NB4 (cell line): ENCODE measurements at regions not wholly inside any gene's neighbourhood (a gene's known extent, or its start where the extent isn't known, plus 50 kb on each side); places are given as distances from the start of the nearest gene placed in this dataset.
A peak's percentile ranks its signal among the peaks of the same experiment; 100 is the strongest.

Experiments used
- DNase-seq: peaks from one replicate; pipeline ENCODE4 v3.0.0; 2010; ENCODE audit warnings: low read depth
- H3K4me3 ChIP-seq: one replicate; pipeline ENCODE4 v1.5.1; 2011; ENCODE audit warnings: mild to moderate bottlenecking, low read depth, low read length, moderate library complexity
- CTCF ChIP-seq: IDR thresholded peaks from one replicate; pipeline ENCODE4 v1.5.1; 2012; ENCODE audit warnings: low read depth, low read length
- MAX ChIP-seq: IDR thresholded peaks from 2 replicates; pipeline ENCODE4 v1.6.1; 2011; ENCODE audit warnings: low read depth, low read length
- MYC ChIP-seq: IDR thresholded peaks from 2 replicates; pipeline ENCODE4 v1.6.1; 2011; ENCODE audit warnings: low read depth, low read length
- POLR2A ChIP-seq: IDR thresholded peaks from 2 replicates; pipeline ENCODE4 v1.6.1; 2011; ENCODE audit warnings: mild to moderate bottlenecking; ENCODE audit not compliant: insufficient read length; ENCODE audit errors: extremely low read depth

- H3K4me3 ChIP-seq: no peak overlapping the region
- TF ChIP-seq CTCF (no peak), MYC (no peak), POLR2A (no peak)
- DNase-seq: no peak
These were observed 72.7 kb upstream of the TCF21 start for GRCh38 chr6:133816171-133816570.

GRCh38 chr6:133817460-133818047 lies 71.4 kb upstream of the TCF21 start:
- DNase-seq: peak; percentile 28
- TF ChIP-seq POLR2A (no peak), CTCF (peak; percentile 98), MYC (no peak), MAX (no peak)

DNA sequence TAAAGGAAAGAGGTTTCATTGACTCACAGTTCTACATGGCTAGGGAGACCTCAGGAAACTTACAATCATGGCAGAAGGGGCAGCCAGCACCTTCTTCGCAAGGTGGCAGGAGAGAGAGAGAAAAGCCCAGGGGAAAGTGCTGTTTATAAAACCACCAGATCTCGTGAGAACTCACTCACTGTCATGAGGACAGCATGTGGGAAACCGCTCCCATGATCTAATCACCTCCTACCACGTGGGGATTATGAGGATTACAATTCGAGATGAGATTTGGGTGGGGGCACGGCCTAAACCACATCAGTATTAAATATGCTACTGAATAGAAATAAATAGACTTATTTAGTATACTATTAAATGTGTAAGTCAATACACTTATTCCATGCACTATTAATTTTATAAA lies 70.6 kb upstream of the TCF21 start:
- H3K4me3 ChIP-seq: no peak overlapping the region
- no peak for TF ChIP-seq MAX
- TF ChIP-seq POLR2A: no peak
- no peak for TF ChIP-seq CTCF
- TF ChIP-seq MYC: no peak
- no peak for DNase-seq

More at GRCh38 chr6:133817460-133818047, 71.4 kb upstream of the TCF21 start:
- no peak overlapping the region for H3K4me3 ChIP-seq

- TF ChIP-seq MYC (no peak), POLR2A (no peak), MAX (no peak), CTCF (no peak)
- DNase-seq: no peak
- no peak overlapping the region for H3K4me3 ChIP-seq
These were observed 68.7 kb upstream of the TCF21 start for GRCh38 chr6:133820208-133820607.

DNA sequence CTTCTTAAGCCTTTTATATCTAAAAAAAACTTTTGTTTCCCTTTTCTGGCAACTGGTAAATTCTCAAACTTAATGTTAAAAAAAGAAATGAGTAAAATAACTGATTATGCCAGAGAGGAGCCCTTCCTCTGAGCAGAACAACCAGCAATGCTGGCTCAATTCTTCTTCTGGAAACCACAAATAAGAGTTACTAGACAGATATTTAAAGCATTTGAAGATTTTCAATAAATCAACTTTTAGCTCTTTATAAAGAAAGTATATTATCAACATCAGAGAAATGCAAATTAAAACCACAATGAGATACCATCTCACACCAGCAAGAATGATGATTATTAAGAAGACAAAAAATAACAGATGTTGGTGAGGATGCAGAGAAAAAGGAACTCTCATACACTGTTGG lies 61.1 kb upstream of the TCF21 start:
- TF ChIP-seq CTCF: no peak
- TF ChIP-seq MAX: no peak
- no peak for TF ChIP-seq POLR2A
- no peak for TF ChIP-seq MYC
- DNase-seq: no peak
- no peak overlapping the region for H3K4me3 ChIP-seq

DNA sequence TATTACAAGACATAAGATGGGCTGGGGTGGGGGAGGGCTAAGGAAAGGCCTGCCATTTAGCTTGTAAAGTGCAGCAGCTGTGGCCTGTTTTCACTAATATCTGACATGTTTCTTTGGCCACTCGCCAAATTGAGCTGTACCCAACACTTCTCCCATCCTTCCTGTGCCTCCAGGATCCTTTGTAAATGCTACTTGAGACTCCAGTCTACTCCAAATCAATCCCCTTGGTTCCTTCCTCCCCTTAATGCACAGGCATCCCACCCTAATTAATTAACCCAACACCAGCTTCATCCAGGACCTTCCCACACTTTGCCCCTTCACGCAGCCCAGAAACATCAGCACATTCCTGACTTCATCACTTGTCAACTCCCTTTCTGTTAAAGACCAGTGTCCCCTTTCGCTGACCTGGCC lies 55.0 kb upstream of the TCF21 start:
- no peak for DNase-seq
- H3K4me3 ChIP-seq: no peak overlapping the region
- no peak for TF ChIP-seq MYC
- TF ChIP-seq POLR2A: no peak
- no peak for TF ChIP-seq CTCF
- no peak for TF ChIP-seq MAX
